H1 (cell line): ENCODE measurements at regions not wholly inside any gene's neighbourhood (a gene's known extent, or its start where the extent isn't known, plus 50 kb on each side); places are given as distances from the start of the nearest gene placed in this dataset.

ENCODE experiments used
- CTBP2 ChIP-seq: IDR thresholded peaks from 2 replicates; pipeline ENCODE4 v1.7.0; 2011; ENCODE audit warnings: borderline replicate concordance, mild to moderate bottlenecking, moderate library complexity, mixed read lengths, low read length; ENCODE audit not compliant: insufficient read depth, insufficient read length

DNA sequence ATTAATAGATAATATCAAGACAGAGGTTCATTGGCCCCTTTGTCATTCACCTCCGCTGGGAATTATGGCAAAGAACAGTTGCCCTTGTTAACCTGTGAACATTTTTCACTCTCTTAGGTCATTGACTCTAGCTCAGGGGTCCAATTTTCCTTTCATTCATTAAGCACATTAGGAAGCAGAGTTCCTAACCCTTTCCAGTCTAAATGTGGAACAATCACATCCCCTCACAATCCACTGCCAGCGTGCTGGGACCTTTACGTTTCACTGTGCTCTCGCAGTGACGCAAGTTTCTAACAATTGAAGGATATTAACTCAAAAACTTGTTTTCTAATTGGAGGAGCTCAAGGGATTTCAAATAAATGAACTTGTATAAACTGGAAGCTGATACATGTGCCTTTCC lies 79.3 kb upstream of the MEOX2 start (continued):
- TF ChIP-seq CTBP2, result no peak
